GM12875 (cell line): ENCODE measurements at regions not wholly inside any gene's neighbourhood (a gene's known extent, or its start where the extent isn't known, plus 50 kb on each side); places are given as distances from the start of the nearest gene placed in this dataset.

Experiments
- H3K4me3 ChIP-seq: one replicate; pipeline ENCODE4 v1.5.1; 2011; ENCODE audit warnings: low read depth, low read length, control low read depth
- CTCF ChIP-seq: IDR thresholded peaks from 2 replicates; pipeline ENCODE4 v1.5.1; 2011; ENCODE audit warnings: low read depth, mild to moderate bottlenecking, control low read depth, inconsistent platforms, low read length, moderate library complexity, borderline replicate concordance; ENCODE audit not compliant: insufficient read depth

- TF ChIP-seq CTCF, result no peak
- no peak overlapping the region for H3K4me3 ChIP-seq
Measured at GRCh38 chr3:176927280-176927679, 270.0 kb downstream of the TBL1XR1 start.

GRCh38 chr3:176926688-176927087 is 270.6 kb downstream of the TBL1XR1 start:
- TF ChIP-seq CTCF, result no peak

GRCh38 chr3:176926034-176926433 is 271.2 kb downstream of the TBL1XR1 start:
- no peak for TF ChIP-seq CTCF
- no peak overlapping the region for H3K4me3 ChIP-seq

More at GRCh38 chr3:176926688-176927087, 270.6 kb downstream of the TBL1XR1 start:
- H3K4me3 ChIP-seq, result no peak overlapping the region

- no peak overlapping the region for H3K4me3 ChIP-seq
Measured at GRCh38 chr3:176920766-176921160, 276.5 kb downstream of the TBL1XR1 start.

DNA sequence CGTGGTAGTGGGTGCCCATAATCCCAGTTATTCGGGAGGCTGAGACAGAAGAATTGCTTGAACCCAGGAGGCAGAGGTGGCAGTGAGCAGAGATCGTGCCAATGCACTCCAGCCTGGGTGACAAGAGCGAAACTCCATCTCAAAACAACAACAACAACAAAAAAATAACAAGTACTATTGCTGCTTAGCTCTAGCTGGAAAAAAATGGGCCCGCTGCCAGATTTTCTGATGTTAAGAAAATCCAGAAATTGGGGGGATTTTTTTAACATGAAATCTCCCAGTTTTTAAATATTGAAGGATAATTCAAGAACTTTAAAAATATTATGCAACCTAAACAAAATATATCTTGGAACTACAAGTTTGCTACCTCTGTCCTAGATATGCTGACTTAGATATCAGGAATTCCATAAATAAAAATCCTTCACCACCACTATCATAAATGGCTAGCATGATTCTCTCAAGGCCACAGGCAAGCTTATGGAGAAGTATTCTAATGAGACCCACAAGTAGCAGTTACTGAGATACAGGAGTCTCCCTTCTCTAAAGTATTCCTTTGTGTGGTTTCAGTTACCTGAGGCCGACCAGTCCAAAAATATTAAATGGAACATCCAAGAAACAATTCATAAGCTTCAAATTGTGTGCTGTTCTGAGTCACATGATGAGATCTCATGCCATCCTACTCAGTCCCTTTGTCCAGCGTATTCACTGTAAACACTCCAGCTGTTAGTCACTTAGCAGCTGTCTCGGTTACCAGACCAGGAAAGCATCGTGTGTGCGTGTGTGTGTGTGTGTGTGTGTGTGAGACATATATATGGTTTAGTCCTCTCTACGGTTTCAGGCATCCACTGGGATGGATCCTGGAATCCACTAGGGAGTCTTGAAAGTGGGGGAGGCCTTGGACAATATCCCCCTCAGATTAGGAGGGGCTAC is 277.2 kb downstream of the TBL1XR1 start:
- no peak for TF ChIP-seq CTCF
- H3K4me3 ChIP-seq, result no peak overlapping the region

More at GRCh38 chr3:176920766-176921160, 276.5 kb downstream of the TBL1XR1 start:
- TF ChIP-seq CTCF, result no peak

DNA sequence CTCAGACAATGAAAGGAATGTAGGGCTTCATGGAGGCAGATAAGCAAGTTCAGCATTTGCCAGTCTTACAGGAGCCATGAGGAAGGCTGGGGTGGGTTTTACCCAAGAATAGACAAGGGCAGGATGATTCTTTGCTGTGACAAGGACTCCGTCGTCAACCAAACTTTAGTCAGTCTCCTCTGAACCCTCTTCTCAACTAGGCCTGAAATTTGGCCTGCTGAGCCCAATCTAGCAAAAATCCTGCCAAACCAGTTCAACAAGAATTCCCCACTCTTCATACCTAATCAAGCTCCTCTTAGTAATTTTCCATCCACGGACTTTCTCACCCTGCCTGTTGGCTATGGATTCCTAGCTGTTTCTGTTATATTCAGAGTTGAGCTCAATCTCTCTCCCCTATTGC is 280.5 kb downstream of the TBL1XR1 start:
- H3K4me3 ChIP-seq, result no peak overlapping the region

More for the DNA sequence above, 280.5 kb downstream of the TBL1XR1 start:
- no peak for TF ChIP-seq CTCF
